Lung (tissue), 11 donors: ENCODE measurements at regions not wholly inside any gene's neighbourhood (a gene's known extent, or its start where the extent isn't known, plus 50 kb on each side); places are given as distances from the start of the nearest gene placed in this dataset.

Experiments
- ATAC-seq: fragments of 200-7000 bp; cut with Tn5 transposase; one replicate; pipeline ENCODE4 v1.9.1; 2020; ENCODE audit warnings: moderate number of reproducible peaks; ENCODE audit not compliant: insufficient read depth, low FRiP score
- DNase-seq, 3 donors: peaks; one replicate each; pipeline ENCODE4 v3.0.0-alpha.2; 2013 to 2017
- H3K27ac ChIP-seq, 2 donors: one replicate each; pipeline ENCODE4 v1.5.1; 2013; ENCODE audit warnings: mild to moderate bottlenecking in 2 of 2, moderate library complexity in 2 of 2, control low read depth in 1 of 2, inconsistent platforms in 1 of 2, low read depth in 1 of 2, low read length in 1 of 2
- H3K27me3 ChIP-seq, 3 donors: one replicate each; pipeline ENCODE4 v1.5.1; 2013; ENCODE audit warnings: low read length in 2 of 3; ENCODE audit not compliant: control insufficient read depth in 3 of 3, insufficient read depth in 3 of 3
- H3K36me3 ChIP-seq, 4 donors: one replicate each; pipeline ENCODE4 v1.5.1; 2013; ENCODE audit warnings: low read length in 4 of 4, mild to moderate bottlenecking in 1 of 4, moderate library complexity in 1 of 4; ENCODE audit not compliant: control insufficient read depth in 4 of 4, insufficient read depth in 4 of 4
- H3K4me1 ChIP-seq, 5 donors: one replicate each; pipeline ENCODE4 v1.5.1; 2013; ENCODE audit warnings: low read length in 5 of 5, mild to moderate bottlenecking in 2 of 5, moderate library complexity in 1 of 5; ENCODE audit not compliant: control insufficient read depth in 5 of 5, insufficient read depth in 5 of 5
- H3K4me3 ChIP-seq: one replicate; pipeline ENCODE4 v1.5.1; 2013; ENCODE audit warnings: mild to moderate bottlenecking, control low read depth, moderate library complexity
- H3K9ac ChIP-seq, 2 donors: one replicate each; pipeline ENCODE4 v1.5.1; 2013; ENCODE audit warnings: low read length in 2 of 2, control low read depth in 1 of 2; ENCODE audit not compliant: insufficient read depth in 1 of 2
- H3K9me3 ChIP-seq, 4 donors: one replicate each; pipeline ENCODE4 v1.5.1; 2013; ENCODE audit warnings: low read length in 3 of 4, mild to moderate bottlenecking in 1 of 4, moderate library complexity in 1 of 4; ENCODE audit not compliant: control insufficient read depth in 4 of 4, insufficient read depth in 3 of 4
- CTCF ChIP-seq: IDR thresholded peaks from 2 replicates; pipeline ENCODE4 v1.5.1; 2012; ENCODE audit warnings: mild to moderate bottlenecking; ENCODE audit errors: control extremely low read depth, extremely low read depth
- WGBS, 2 donors: extraction: QIAGEN DNeasy Blood & Tissue Kit; methylation state at CpG; one replicate each; pipeline ENCODE4 v1.1.7; 2013; 5-methylcytosine and 5-hydroxymethylcytosine counted together
- donor health status: control.
- donor health status: control.
- donor health status: Bipolar disorder and iron deficiency.
- donor health status: healthy.
- donor health status: DM: yes; HTN: yes; CAD: no.

DNA sequence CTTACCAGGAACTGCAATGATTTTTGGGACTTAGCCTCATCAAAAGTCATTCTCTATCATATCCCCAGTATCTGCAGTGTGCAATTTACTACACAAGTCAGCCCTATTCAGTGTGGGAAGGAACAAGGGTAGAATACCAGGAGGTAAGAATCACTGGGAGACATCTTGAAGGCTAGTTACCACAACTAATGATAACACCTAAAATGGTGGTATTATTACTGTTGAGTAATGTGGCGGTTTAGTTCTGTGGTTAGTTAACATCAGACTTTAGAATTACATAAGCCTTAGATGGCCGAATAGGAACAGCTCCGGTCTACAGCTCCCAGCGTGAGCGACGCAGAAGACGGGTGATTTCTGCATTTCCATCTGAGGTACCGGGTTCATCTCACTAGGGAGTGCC is 567.9 kb upstream of the CDH11 start:
- ATAC-seq (no peak), DNase-seq (no peak)
- peaks cover 0 to 4% (median under 1%) of the 10 kb centered on the region in 4 donors for H3K9me3 ChIP-seq
- no peak overlapping the region for H3K4me3 ChIP-seq
- no peak overlapping the region for H3K27ac ChIP-seq
- TF ChIP-seq CTCF: no peak
- no peaks in the 10 kb centered on the region for H3K27me3 ChIP-seq
- 95 to 97% methylated on average over 7 to 8 of the region's 8 CpGs for whole genome bisulfite sequencing, 2 donors
- no peak overlapping the region for H3K9ac ChIP-seq
- no peaks in the 10 kb centered on the region for H3K4me1 ChIP-seq
- no peaks in the 10 kb centered on the region for H3K36me3 ChIP-seq

DNA sequence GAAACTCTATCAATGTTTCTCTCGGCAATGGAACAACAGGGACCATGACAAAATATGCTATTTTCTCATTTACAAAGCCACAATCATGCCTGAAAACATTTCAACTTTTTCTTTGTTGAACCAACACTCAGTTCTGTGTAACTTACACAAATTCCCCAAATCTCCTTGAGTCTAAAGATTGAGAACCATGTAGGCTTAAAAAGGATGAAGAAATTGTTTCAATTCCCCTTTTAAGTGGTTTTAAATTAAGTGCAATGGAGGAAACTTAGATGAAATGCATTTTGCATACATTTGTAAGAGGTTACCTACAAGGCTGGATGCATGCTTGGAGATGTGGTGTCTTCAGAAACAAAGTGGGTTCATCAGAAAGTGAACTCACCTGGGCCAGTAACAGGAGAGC is 566.4 kb upstream of the CDH11 start:
- Histone ChIP-seq H3K36me3 (no peaks in the 10 kb centered on the region), H3K4me3 (no peak overlapping the region), H3K9me3 (peaks cover 0 to 5% (median under 1%) of the 10 kb centered on the region in 4 donors), H3K27ac (no peak overlapping the region), H3K4me1 (no peaks in the 10 kb centered on the region), H3K27me3 (no peaks in the 10 kb centered on the region), H3K9ac (no peak overlapping the region)
- TF ChIP-seq CTCF: no peak
- WGBS, 2 donors: 84 to 86% methylated on average over 1 of the region's 1 CpG
- ATAC-seq (no peak), DNase-seq (no peak)

- ATAC-seq: no peak
- Histone ChIP-seq H3K4me1 (no peaks in the 10 kb centered on the region), H3K27me3 (no peaks in the 10 kb centered on the region), H3K36me3 (no peaks in the 10 kb centered on the region), H3K9me3 (peaks cover 0 to 2% (median under 1%) of the 10 kb centered on the region in 4 donors), H3K4me3 (no peak overlapping the region), H3K27ac (no peak overlapping the region), H3K9ac (no peak overlapping the region)
- TF ChIP-seq CTCF: no peak
- no peak for DNase-seq
These were observed 562.4 kb upstream of the CDH11 start for GRCh38 chr16:65684230-65684629.

GRCh38 chr16:65681406-65681805 is 559.5 kb upstream of the CDH11 start:
- no peaks in the 10 kb centered on the region for H3K4me1 ChIP-seq
- DNase-seq (no peak), ATAC-seq (no peak)
- TF ChIP-seq CTCF: no peak
- H3K27ac ChIP-seq: no peak overlapping the region
- no peak overlapping the region for H3K4me3 ChIP-seq
- no peak overlapping the region for H3K9ac ChIP-seq
- H3K27me3 ChIP-seq: no peaks in the 10 kb centered on the region
- H3K9me3 ChIP-seq: peaks cover 0 to 2% (median 0%) of the 10 kb centered on the region in 4 donors
- WGBS, 2 donors: 47 to 73% methylated on average over 4 of the region's 4 CpGs
- H3K36me3 ChIP-seq: no peaks in the 10 kb centered on the region
